Smooth muscle cell (in vitro differentiated cells): ENCODE measurements at regions not wholly inside any gene's neighbourhood (a gene's known extent, or its start where the extent isn't known, plus 50 kb on each side); places are given as distances from the start of the nearest gene placed in this dataset.

Source experiments
- DNase-seq: peaks from one replicate; lab custom pipeline; 2025; ENCODE audit not compliant: unreplicated experiment; lab: John Stamatoyannopoulos, UW
- H2AFZ ChIP-seq: fragments of 200-600 bp; sonication (generic); 2 replicates; pipeline ENCODE4 v1.6.0; 2016; ENCODE audit warnings: antibody characterized with exemption, low read depth, mild to moderate bottlenecking
- H3F3A ChIP-seq: fragments of 200-600 bp; sonication (generic); 2 replicates; pipeline ENCODE4 v1.6.0; 2017; ENCODE audit warnings: antibody characterized with exemption, low read depth
- H3K27ac ChIP-seq: fragments of 200-600 bp; sonication (generic); 2 replicates; pipeline ENCODE4 v1.5.1; 2016; ENCODE audit warnings: low read depth, mild to moderate bottlenecking
- H3K27me3 ChIP-seq: fragments of 200-600 bp; sonication (generic); 2 replicates; pipeline ENCODE4 v1.6.1; 2016; ENCODE audit warnings: low read depth, mild to moderate bottlenecking
- H3K36me3 ChIP-seq: fragments of 200-600 bp; sonication (generic); 2 replicates; pipeline ENCODE4 v1.5.1; 2016; ENCODE audit warnings: low read depth
- H3K4me1 ChIP-seq: fragments of 200-600 bp; sonication (generic); 2 replicates; pipeline ENCODE4 v1.5.1; 2016; ENCODE audit warnings: low read depth
- H3K4me2 ChIP-seq: fragments of 200-600 bp; sonication (generic); 2 replicates; pipeline ENCODE4 v1.6.0; 2016; ENCODE audit warnings: mild to moderate bottlenecking
- H3K4me3 ChIP-seq: fragments of 200-600 bp; sonication (generic); 2 replicates; pipeline ENCODE4 v1.5.1; 2016; ENCODE audit warnings: mild to moderate bottlenecking
- H3K79me2 ChIP-seq: fragments of 200-600 bp; sonication (generic); 2 replicates; pipeline ENCODE4 v1.6.0; 2016; ENCODE audit warnings: low read depth, mild to moderate bottlenecking
- H3K9ac ChIP-seq: fragments of 200-600 bp; sonication (generic); 2 replicates; pipeline ENCODE4 v1.6.0; 2016; ENCODE audit warnings: low read depth
- H3K9me3 ChIP-seq: fragments of 200-600 bp; sonication (generic); replicated peaks from 2 replicates; pipeline ENCODE4 v1.5.1; 2016; ENCODE audit warnings: low read depth
- H4K20me1 ChIP-seq: fragments of 200-600 bp; sonication (generic); 2 replicates; pipeline ENCODE4 v1.6.0; 2016; ENCODE audit warnings: low read depth
- CTCF ChIP-seq: fragments of 200-600 bp; sonication (generic); IDR thresholded peaks from 2 replicates; pipeline ENCODE4 v1.5.1; 2017; ENCODE audit warnings: borderline replicate concordance, mild to moderate bottlenecking, antibody characterized with exemption; ENCODE audit not compliant: insufficient read depth, poor library complexity, severe bottlenecking
- WGBS: methylation state at CpG from one replicate; pipeline ENCODE4 v1.1.7; 2016; ENCODE audit warnings: low lambda C conversion rate; 5-methylcytosine and 5-hydroxymethylcytosine counted together

GRCh38 chr1:221431068-221431651 is 310.7 kb downstream of the DUSP10 start:
- Histone ChIP-seq H3K27me3 (no peaks in the 10 kb centered on the region), H3K4me1 (peaks cover 5% of the 10 kb centered on the region), H3K4me3 (no peak overlapping the region), H3K79me2 (no peaks in the 10 kb centered on the region), H3K4me2 (peak overlapping the region; percentile 63), H3K9me3 (no peaks in the 10 kb centered on the region), H3K9ac (no peak overlapping the region), H3K27ac (peak overlapping the region; percentile 80), H4K20me1 (no peaks in the 10 kb centered on the region), H3F3A (peaks cover 19% of the 10 kb centered on the region), H2AFZ (peak overlapping the region; percentile 26), H3K36me3 (no peaks in the 10 kb centered on the region)
- DNase-seq, result no peak
- 29% methylated on average over 2 of the region's 2 CpGs for WGBS
- peak; percentile 20 for TF ChIP-seq CTCF

DNA sequence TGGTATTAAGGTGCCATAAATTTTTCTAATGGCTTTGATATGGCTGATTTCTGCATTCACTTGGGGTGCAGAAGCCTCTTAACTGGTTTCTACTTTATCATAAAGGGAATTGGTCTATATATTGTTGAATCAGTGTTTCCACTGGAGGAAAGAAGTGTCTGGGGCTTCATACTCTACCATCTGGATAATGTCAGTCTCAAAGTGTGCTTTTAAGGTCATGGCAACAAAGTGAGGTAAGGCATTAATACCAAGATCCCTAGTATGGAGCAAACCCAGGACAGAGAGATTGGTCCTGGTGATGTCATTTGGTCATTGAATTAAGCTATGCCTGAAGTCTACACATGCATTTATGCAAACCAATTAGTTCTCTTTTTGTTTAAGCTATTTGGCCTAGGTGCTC is 309.9 kb downstream of the DUSP10 start:
- Histone ChIP-seq H3K4me3 (no peak overlapping the region), H3K9me3 (no peaks in the 10 kb centered on the region), H3F3A (peaks cover 24% of the 10 kb centered on the region), H3K4me1 (peaks cover 5% of the 10 kb centered on the region), H3K4me2 (peak overlapping the region; percentile 63), H3K79me2 (no peaks in the 10 kb centered on the region), H3K36me3 (no peaks in the 10 kb centered on the region), H3K9ac (no peak overlapping the region), H4K20me1 (no peaks in the 10 kb centered on the region), H3K27ac (peak overlapping the region; percentile 80), H2AFZ (no peak overlapping the region), H3K27me3 (no peaks in the 10 kb centered on the region)
- no peak for DNase-seq
- no peak for TF ChIP-seq CTCF

- Histone ChIP-seq H3K27ac (peak overlapping the region; percentile 99), H3K9ac (no peak overlapping the region), H3K4me2 (peak overlapping the region; percentile 4), H3F3A (peaks cover 21% of the 10 kb centered on the region), H2AFZ (peak overlapping the region; percentile 20), H3K27me3 (no peaks in the 10 kb centered on the region), H3K36me3 (no peaks in the 10 kb centered on the region), H4K20me1 (no peaks in the 10 kb centered on the region), H3K9me3 (no peaks in the 10 kb centered on the region), H3K4me1 (peaks cover 19% of the 10 kb centered on the region), H3K79me2 (no peaks in the 10 kb centered on the region), H3K4me3 (no peak overlapping the region)
- DNase-seq, result no peak
- peak; percentile 95 for TF ChIP-seq CTCF
These were observed 306.4 kb downstream of the DUSP10 start for GRCh38 chr1:221435504-221435904.

DNA sequence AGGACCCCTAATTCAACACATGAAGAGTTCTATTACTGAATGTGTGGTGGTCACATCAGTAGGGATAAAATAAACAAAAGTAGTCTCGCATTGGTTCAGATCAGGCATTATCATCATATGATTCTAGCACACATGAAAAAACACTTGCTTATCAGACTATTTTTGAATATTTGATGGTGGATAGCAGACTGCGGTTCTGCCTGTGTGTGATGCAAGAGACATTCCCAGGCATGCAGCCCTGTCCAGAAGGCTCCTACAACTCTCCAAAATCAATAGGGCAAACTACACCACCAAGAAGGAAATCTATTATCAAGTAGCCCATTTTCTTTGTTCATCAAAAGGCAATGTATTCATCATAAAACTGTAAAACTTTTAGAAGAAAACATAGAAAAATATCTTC is 304.7 kb downstream of the DUSP10 start:
- H3K9me3 ChIP-seq, result no peaks in the 10 kb centered on the region
- no peaks in the 10 kb centered on the region for H4K20me1 ChIP-seq
- H3K79me2 ChIP-seq, result no peaks in the 10 kb centered on the region
- H3K27me3 ChIP-seq, result no peaks in the 10 kb centered on the region
- peak overlapping the region; percentile 40 for H3K9ac ChIP-seq
- peaks cover 23% of the 10 kb centered on the region for H3K4me1 ChIP-seq
- peak overlapping the region; percentile 99 for H3K27ac ChIP-seq
- TF ChIP-seq CTCF, result no peak
- peaks cover 9% of the 10 kb centered on the region for H3F3A ChIP-seq
- no peak overlapping the region for H3K4me3 ChIP-seq
- WGBS, result 36% methylated on average over 2 of the region's 2 CpGs
- peak overlapping the region; percentile 43 for H3K4me2 ChIP-seq
- no peak overlapping the region for H2AFZ ChIP-seq
- H3K36me3 ChIP-seq, result no peaks in the 10 kb centered on the region
- DNase-seq, result no peak
